Keratinocyte (primary cell): ENCODE measurements at regions not wholly inside any gene's neighbourhood (a gene's known extent, or its start where the extent isn't known, plus 50 kb on each side); places are given as distances from the start of the nearest gene placed in this dataset.

Experiments used
- DNase-seq: peaks from one replicate; pipeline ENCODE4 v3.0.0-alpha.2; 2011; ENCODE audit warnings: low read depth, missing footprints, low spot score
- FAIRE-seq: peaks from 2 replicates; lab custom pipeline; 2011; peaks lifted over from hg19 to GRCh38; lab: Jason Lieb, UNC
- H2AFZ ChIP-seq: 2 replicates; pipeline ENCODE4 v1.6.0; 2012; ENCODE audit warnings: low read length, control low read depth, inconsistent platforms; ENCODE audit not compliant: control insufficient read depth
- H3K27ac ChIP-seq: 2 replicates; pipeline ENCODE4 v1.5.1; 2011; ENCODE audit warnings: low read length; ENCODE audit not compliant: control insufficient read depth, insufficient read depth
- H3K27me3 ChIP-seq: 3 replicates; pipeline ENCODE4 v1.6.0; 2011; ENCODE audit warnings: low read length; ENCODE audit not compliant: control insufficient read depth, insufficient read depth; ENCODE audit errors: extremely low read depth
- H3K36me3 ChIP-seq, 2 experiments: 2 replicates in 1 of 2; 3 replicates in 1 of 2; pipeline ENCODE4 v1.5.1; 2011; ENCODE audit warnings: low read length in 2 of 2, mild to moderate bottlenecking in 1 of 2; ENCODE audit not compliant: control insufficient read depth in 2 of 2, insufficient read depth in 2 of 2; ENCODE audit errors: extremely low read depth in 1 of 2
- H3K4me1 ChIP-seq: 3 replicates; pipeline ENCODE4 v1.5.1; 2011; ENCODE audit warnings: low read length; ENCODE audit not compliant: control insufficient read depth, insufficient read depth; ENCODE audit errors: extremely low read depth
- H3K4me2 ChIP-seq: 3 replicates; pipeline ENCODE4 v1.6.0; 2011; ENCODE audit warnings: low read depth, low read length; ENCODE audit not compliant: control insufficient read depth, insufficient read depth; ENCODE audit errors: extremely low read depth
- H3K4me3 ChIP-seq, 3 experiments: fragments of 200-600 bp in 1 of 3; sonication (generic) in 1 of 3; 2 replicates in 2 of 3; 3 replicates in 1 of 3; pipeline ENCODE4 v1.5.1; 2011 to 2016; ENCODE audit warnings: low read length in 3 of 3, mild to moderate bottlenecking in 3 of 3, control low read depth in 2 of 3, inconsistent platforms in 1 of 3, low read depth in 1 of 3, mixed read lengths in 1 of 3, mixed run types in 1 of 3, moderate library complexity in 1 of 3; ENCODE audit not compliant: control insufficient read depth in 2 of 3, insufficient read depth in 2 of 3; ENCODE audit errors: extremely low read depth in 1 of 3
- H3K79me2 ChIP-seq: 2 replicates; pipeline ENCODE4 v1.6.0; 2012; ENCODE audit warnings: low read length; ENCODE audit not compliant: control insufficient read depth, insufficient read depth
- H3K9ac ChIP-seq: 3 replicates; pipeline ENCODE4 v1.6.0; 2011; ENCODE audit warnings: low read length; ENCODE audit not compliant: control insufficient read depth, insufficient read depth; ENCODE audit errors: extremely low read depth
- H3K9me1 ChIP-seq: 3 replicates; pipeline ENCODE4 v1.6.0; 2011; ENCODE audit warnings: low read length; ENCODE audit not compliant: control insufficient read depth, insufficient read depth; ENCODE audit errors: extremely low read depth
- H3K9me3 ChIP-seq: 2 replicates; pipeline ENCODE4 v1.5.1; 2012; ENCODE audit warnings: low read depth, low read length; ENCODE audit not compliant: control insufficient read depth
- H4K20me1 ChIP-seq: 3 replicates; pipeline ENCODE4 v1.6.0; 2011; ENCODE audit warnings: low read length; ENCODE audit not compliant: control insufficient read depth, insufficient read depth; ENCODE audit errors: extremely low read depth
- CTCF ChIP-seq, 3 experiments: IDR thresholded peaks in 1 of 3; conservative IDR thresholded peaks in 1 of 3; optimal IDR thresholded peaks in 1 of 3; 2 replicates in 2 of 3; 3 replicates in 1 of 3; pipeline versions ENCODE3 to v1.5.1; 2011; ENCODE audit warnings: low read length in 3 of 3, mild to moderate bottlenecking in 3 of 3, moderate library complexity in 2 of 3, control low read depth in 1 of 3, inconsistent platforms in 1 of 3; ENCODE audit not compliant: insufficient read depth in 2 of 3; ENCODE audit errors: extremely low read depth in 1 of 3
- EZH2 ChIP-seq: IDR thresholded peaks from one replicate; pipeline ENCODE4 v1.6.1; 2012; ENCODE audit warnings: inconsistent platforms, mild to moderate bottlenecking, low read length, moderate library complexity
- dilution Hi-C: fragments of 300-500 bp; cut with MboI; formaldehyde crosslinking; loops from one replicate; pipeline ENCODE4 v1.7.0; 2020; ENCODE audit warnings: low sequenced_read_pairs; ENCODE audit not compliant: extremely low pct_ligation_motif_present

GRCh38 chr5:176152930-176153311, 85.3 kb upstream of the SIMC1 start:
- Histone ChIP-seq H3K27ac (no peak overlapping the region), H3K9me1 (no peaks in the 10 kb centered on the region), H3K36me3 (no peaks in the 10 kb centered on the region), H2AFZ (no peak overlapping the region), H3K9me3 (no peaks in the 10 kb centered on the region), H3K4me1 (peaks cover 17% of the 10 kb centered on the region), H3K79me2 (no peaks in the 10 kb centered on the region), H4K20me1 (no peaks in the 10 kb centered on the region), H3K4me3 (no peak overlapping the region), H3K27me3 (no peaks in the 10 kb centered on the region), H3K9ac (no peak overlapping the region), H3K4me2 (no peak overlapping the region)
- dilution Hi-C loops: no loop called here
- FAIRE-seq: no peak
- DNase-seq: no peak
- TF ChIP-seq CTCF (optimal IDR thresholded peaks at IDR 0.05 in 1 of 3, IDR thresholded peaks at IDR 0.05 in 1 of 3, conservative IDR thresholded peaks at IDR 0.05 in 1 of 3; ENCODE audit: extremely low read depth in 1 of 3, insufficient read depth in 2 of 3, low read length in 3 of 3): no peak
- TF ChIP-seq EZH2: no peak

GRCh38 chr5:176153741-176154140, 84.5 kb upstream of the SIMC1 start:
- Histone ChIP-seq H3K4me1 (peaks cover 21% of the 10 kb centered on the region), H3K9me3 (no peaks in the 10 kb centered on the region), H2AFZ (no peak overlapping the region), H3K79me2 (no peaks in the 10 kb centered on the region), H3K36me3 (no peaks in the 10 kb centered on the region), H3K27ac (no peak overlapping the region), H3K4me3 (no peak overlapping the region), H3K9ac (no peak overlapping the region), H3K9me1 (no peaks in the 10 kb centered on the region), H4K20me1 (no peaks in the 10 kb centered on the region), H3K4me2 (no peak overlapping the region), H3K27me3 (no peaks in the 10 kb centered on the region)
- no peak for TF ChIP-seq EZH2
- TF ChIP-seq CTCF (optimal IDR thresholded peaks at IDR 0.05 in 1 of 3, IDR thresholded peaks at IDR 0.05 in 1 of 3, conservative IDR thresholded peaks at IDR 0.05 in 1 of 3; ENCODE audit: extremely low read depth in 1 of 3, insufficient read depth in 2 of 3, low read length in 3 of 3): no peak
- FAIRE-seq (no peak), DNase-seq (no peak)
- dilution Hi-C loops: no loop called here
